Dendritic cell treated with granulocyte-macrophage colony-stimulating factor and Interleukin-4, amounts not matched to agents 40 ng/mL and 50 ng/mL, for 4 days (primary cell): ENCODE measurements at regions not wholly inside any gene's neighbourhood (a gene's known extent, or its start where the extent isn't known, plus 50 kb on each side); places are given as distances from the start of the nearest gene placed in this dataset.
"Not testable (repeated sequence)": the region's sequence is repeated elsewhere in the genome, so short reads cannot be mapped to it uniquely, and the experiment has no call there.

Experiments used
- H3K27ac Mint-ChIP-seq: one replicate; pipeline ENCODE4 v1.8.0; 2022; ENCODE audit warnings: mild to moderate bottlenecking, mixed read lengths
- H3K27me3 Mint-ChIP-seq: one replicate; pipeline ENCODE4 v1.8.0; 2022; ENCODE audit warnings: mild to moderate bottlenecking, mixed read lengths
- H3K36me3 Mint-ChIP-seq: one replicate; pipeline ENCODE4 v1.8.0; 2022; ENCODE audit warnings: low read depth, mixed read lengths
- H3K4me1 Mint-ChIP-seq: one replicate; pipeline ENCODE4 v1.8.0; 2022; ENCODE audit warnings: low read depth, mixed read lengths
- H3K4me3 Mint-ChIP-seq: one replicate; pipeline ENCODE4 v1.8.0; 2022; ENCODE audit warnings: mild to moderate bottlenecking, moderate library complexity, mixed read lengths
- H3K9me3 Mint-ChIP-seq: one replicate; pipeline ENCODE4 v1.8.0; 2022; ENCODE audit warnings: mixed read lengths
- intact Hi-C: fragments of 100-400 bp; cut with micrococcal nuclease; formaldehyde crosslinking; loops from one replicate; pipeline ENCODE4 v1.15.0; 2022

- no peaks in the 10 kb centered on the region for H3K27me3 Mint-ChIP-seq
Observed at GRCh38 chr5:74971947-74972460, 80.4 kb downstream of the GCNT4 start.

GRCh38 chr5:74970891-74971290, 81.5 kb downstream of the GCNT4 start:
- H3K36me3 Mint-ChIP-seq, H3K4me1 Mint-ChIP-seq, H3K9me3 Mint-ChIP-seq, H3K27me3 Mint-ChIP-seq, H3K27ac Mint-ChIP-seq, intact Hi-C loops, H3K4me3 Mint-ChIP-seq: not testable (repeated sequence)

More at GRCh38 chr5:74971947-74972460, 80.4 kb downstream of the GCNT4 start:
- Mint-ChIP-seq H3K27ac (no peak overlapping the region), H3K4me3 (no peak overlapping the region), H3K4me1 (no peaks in the 10 kb centered on the region), H3K9me3 (peaks cover 12% of the 10 kb centered on the region), H3K36me3 (no peaks in the 10 kb centered on the region)
- intact Hi-C loops = no loop called here

- H3K27ac Mint-ChIP-seq = no peak overlapping the region
- peaks cover 2% of the 10 kb centered on the region for H3K27me3 Mint-ChIP-seq
- intact Hi-C loops = no loop called here
- no peaks in the 10 kb centered on the region for H3K36me3 Mint-ChIP-seq
- H3K9me3 Mint-ChIP-seq = no peaks in the 10 kb centered on the region
- H3K4me3 Mint-ChIP-seq = no peak overlapping the region
- H3K4me1 Mint-ChIP-seq = no peaks in the 10 kb centered on the region
Observed at GRCh38 chr5:74969726-74970125, 82.6 kb downstream of the GCNT4 start.

- H3K36me3 Mint-ChIP-seq = no peaks in the 10 kb centered on the region
Observed at GRCh38 chr5:74966141-74967026, 86.0 kb downstream of the GCNT4 start.

GRCh38 chr5:74963407-74963806, 89.0 kb downstream of the GCNT4 start:
- Mint-ChIP-seq H3K27ac (no peak overlapping the region), H3K4me3 (no peak overlapping the region), H3K27me3 (peaks cover 2% of the 10 kb centered on the region), H3K9me3 (no peaks in the 10 kb centered on the region), H3K36me3 (no peaks in the 10 kb centered on the region), H3K4me1 (no peaks in the 10 kb centered on the region)
- intact Hi-C loops = no loop called here

More at GRCh38 chr5:74966141-74967026, 86.0 kb downstream of the GCNT4 start:
- H3K4me3 Mint-ChIP-seq = no peak overlapping the region
- intact Hi-C loops = no loop called here
- no peaks in the 10 kb centered on the region for H3K4me1 Mint-ChIP-seq
- H3K9me3 Mint-ChIP-seq = no peaks in the 10 kb centered on the region
- peaks cover 2% of the 10 kb centered on the region for H3K27me3 Mint-ChIP-seq
- no peak overlapping the region for H3K27ac Mint-ChIP-seq

GRCh38 chr5:74957906-74958305, 91.7 kb upstream of the FAM169A start:
- intact Hi-C loops = no loop called here
- Mint-ChIP-seq H3K4me3 (no peak overlapping the region), H3K4me1 (no peaks in the 10 kb centered on the region)

GRCh38 chr5:74957029-74957784, 91.0 kb upstream of the FAM169A start:
- Mint-ChIP-seq H3K36me3 (no peaks in the 10 kb centered on the region), H3K27ac (no peak overlapping the region), H3K9me3 (no peaks in the 10 kb centered on the region), H3K27me3 (no peaks in the 10 kb centered on the region), H3K4me1 (no peaks in the 10 kb centered on the region), H3K4me3 (no peak overlapping the region)
- intact Hi-C loops = no loop called here

More at GRCh38 chr5:74957906-74958305, 91.7 kb upstream of the FAM169A start:
- Mint-ChIP-seq H3K36me3 (no peaks in the 10 kb centered on the region), H3K9me3 (no peaks in the 10 kb centered on the region), H3K27ac (no peak overlapping the region), H3K27me3 (no peaks in the 10 kb centered on the region)

- Mint-ChIP-seq H3K9me3 (no peaks in the 10 kb centered on the region), H3K4me1 (no peaks in the 10 kb centered on the region), H3K4me3 (no peak overlapping the region), H3K27ac (no peak overlapping the region), H3K36me3 (no peaks in the 10 kb centered on the region), H3K27me3 (no peaks in the 10 kb centered on the region)
- intact Hi-C loops = no loop called here
Observed at GRCh38 chr5:74956278-74956677, 90.1 kb upstream of the FAM169A start.

- H3K4me1 Mint-ChIP-seq = no peaks in the 10 kb centered on the region
- H3K9me3 Mint-ChIP-seq = no peaks in the 10 kb centered on the region
Observed at GRCh38 chr5:74954919-74955318, 88.7 kb upstream of the FAM169A start.

GRCh38 chr5:74953937-74954720, 87.9 kb upstream of the FAM169A start:
- intact Hi-C loops = no loop called here
- H3K36me3 Mint-ChIP-seq = no peaks in the 10 kb centered on the region
- no peaks in the 10 kb centered on the region for H3K9me3 Mint-ChIP-seq
- H3K4me1 Mint-ChIP-seq = no peaks in the 10 kb centered on the region
- H3K27me3 Mint-ChIP-seq = peaks cover 11% of the 10 kb centered on the region
- no peak overlapping the region for H3K4me3 Mint-ChIP-seq
- no peak overlapping the region for H3K27ac Mint-ChIP-seq

More at GRCh38 chr5:74954919-74955318, 88.7 kb upstream of the FAM169A start:
- H3K36me3 Mint-ChIP-seq = no peaks in the 10 kb centered on the region
- H3K27ac Mint-ChIP-seq = no peak overlapping the region
- intact Hi-C loops = no loop called here
- H3K27me3 Mint-ChIP-seq = peaks cover 8% of the 10 kb centered on the region
- no peak overlapping the region for H3K4me3 Mint-ChIP-seq

- Mint-ChIP-seq H3K27me3 (peaks cover 11% of the 10 kb centered on the region), H3K36me3 (no peaks in the 10 kb centered on the region), H3K9me3 (no peaks in the 10 kb centered on the region), H3K4me1 (no peaks in the 10 kb centered on the region), H3K27ac (no peak overlapping the region), H3K4me3 (no peak overlapping the region)
- intact Hi-C loops = no loop called here
Observed at GRCh38 chr5:74953554-74953936, 87.4 kb upstream of the FAM169A start.

GRCh38 chr5:74952406-74952805, 86.2 kb upstream of the FAM169A start:
- H3K9me3 Mint-ChIP-seq = no peaks in the 10 kb centered on the region

GRCh38 chr5:74951865-74952264, 85.7 kb upstream of the FAM169A start:
- Mint-ChIP-seq H3K36me3 (no peaks in the 10 kb centered on the region), H3K4me1 (no peaks in the 10 kb centered on the region), H3K27me3 (peaks cover 20% of the 10 kb centered on the region), H3K4me3 (no peak overlapping the region), H3K9me3 (no peaks in the 10 kb centered on the region), H3K27ac (no peak overlapping the region)
- intact Hi-C loops = no loop called here

More at GRCh38 chr5:74952406-74952805, 86.2 kb upstream of the FAM169A start:
- Mint-ChIP-seq H3K27me3 (peaks cover 15% of the 10 kb centered on the region), H3K27ac (no peak overlapping the region), H3K4me1 (no peaks in the 10 kb centered on the region), H3K4me3 (no peak overlapping the region), H3K36me3 (no peaks in the 10 kb centered on the region)
- intact Hi-C loops = no loop called here
